Activated naive CD4-positive, alpha-beta T cell treated with Interleukin-2 at 50 U/mL for 16 hours (primary cell): ENCODE measurements at regions not wholly inside any gene's neighbourhood (a gene's known extent, or its start where the extent isn't known, plus 50 kb on each side); places are given as distances from the start of the nearest gene placed in this dataset.
"Not testable (repeated sequence)": the region's sequence is repeated elsewhere in the genome, so short reads cannot be mapped to it uniquely, and the experiment has no call there.

Experiments used
- DNase-seq: peaks from one replicate; pipeline ENCODE4 v3.0.0-alpha.2; 2020

DNA sequence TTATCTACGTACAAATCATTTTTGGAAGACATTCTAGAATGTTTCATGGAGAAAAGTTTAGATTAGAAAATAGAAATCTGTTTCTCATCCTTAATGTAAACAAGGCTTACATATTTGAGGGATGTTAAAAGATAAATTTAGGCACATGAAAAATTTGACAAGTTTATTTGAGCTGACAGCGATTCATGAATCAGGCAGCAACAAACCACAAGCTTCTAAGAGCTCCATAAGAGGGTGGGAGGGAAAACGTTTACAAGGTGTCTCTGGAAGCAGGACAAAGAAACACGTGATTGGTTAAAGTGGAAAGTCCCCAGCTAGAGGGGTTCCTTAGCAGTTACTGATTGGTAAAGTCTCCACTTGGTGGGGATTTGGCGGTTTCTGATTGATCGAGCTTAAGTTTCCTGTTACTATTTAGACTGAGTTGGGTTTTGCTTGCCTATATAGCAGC is 228.9 kb upstream of the PITRM1 start:
- no peak for DNase-seq

DNA sequence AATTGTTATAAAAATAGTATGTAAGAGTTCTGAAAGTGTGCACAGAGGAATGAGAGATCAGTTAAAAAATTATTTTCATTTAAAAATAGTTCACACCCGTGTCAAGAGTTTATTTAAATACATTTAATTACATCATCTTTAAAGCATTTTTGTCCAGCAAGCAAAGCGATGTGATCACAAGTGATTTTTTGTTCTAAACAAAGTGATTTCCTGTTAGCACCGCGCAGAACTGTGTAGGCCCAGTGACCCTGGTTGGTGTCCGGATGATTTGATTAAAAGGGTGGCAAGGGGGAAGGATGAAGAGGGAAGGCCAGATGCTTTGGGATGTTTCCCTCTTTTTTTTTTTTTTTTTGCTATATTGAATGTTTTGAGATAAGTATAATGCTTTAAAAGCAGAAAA is 227.8 kb upstream of the PITRM1 start:
- no peak for DNase-seq

DNA sequence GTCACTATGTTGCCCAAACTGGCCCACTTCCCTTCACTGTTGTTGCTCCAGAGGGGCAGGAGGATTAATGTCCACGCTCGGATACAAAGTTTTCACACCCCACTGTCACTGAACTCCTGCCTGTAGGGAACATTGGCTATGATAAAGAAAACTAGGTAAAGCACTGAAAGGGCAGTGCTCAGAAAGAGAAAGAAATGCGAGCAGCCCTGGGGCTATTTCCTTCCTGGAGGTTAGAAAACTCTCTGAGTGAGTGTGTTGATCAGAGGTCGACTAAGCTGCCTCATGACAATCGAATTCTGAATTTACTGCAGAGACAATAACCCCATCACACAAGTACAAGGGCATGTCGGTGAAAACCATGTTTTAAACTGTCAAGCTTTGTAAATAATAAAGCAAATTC is 227.2 kb upstream of the PITRM1 start:
- no peak for DNase-seq

DNA sequence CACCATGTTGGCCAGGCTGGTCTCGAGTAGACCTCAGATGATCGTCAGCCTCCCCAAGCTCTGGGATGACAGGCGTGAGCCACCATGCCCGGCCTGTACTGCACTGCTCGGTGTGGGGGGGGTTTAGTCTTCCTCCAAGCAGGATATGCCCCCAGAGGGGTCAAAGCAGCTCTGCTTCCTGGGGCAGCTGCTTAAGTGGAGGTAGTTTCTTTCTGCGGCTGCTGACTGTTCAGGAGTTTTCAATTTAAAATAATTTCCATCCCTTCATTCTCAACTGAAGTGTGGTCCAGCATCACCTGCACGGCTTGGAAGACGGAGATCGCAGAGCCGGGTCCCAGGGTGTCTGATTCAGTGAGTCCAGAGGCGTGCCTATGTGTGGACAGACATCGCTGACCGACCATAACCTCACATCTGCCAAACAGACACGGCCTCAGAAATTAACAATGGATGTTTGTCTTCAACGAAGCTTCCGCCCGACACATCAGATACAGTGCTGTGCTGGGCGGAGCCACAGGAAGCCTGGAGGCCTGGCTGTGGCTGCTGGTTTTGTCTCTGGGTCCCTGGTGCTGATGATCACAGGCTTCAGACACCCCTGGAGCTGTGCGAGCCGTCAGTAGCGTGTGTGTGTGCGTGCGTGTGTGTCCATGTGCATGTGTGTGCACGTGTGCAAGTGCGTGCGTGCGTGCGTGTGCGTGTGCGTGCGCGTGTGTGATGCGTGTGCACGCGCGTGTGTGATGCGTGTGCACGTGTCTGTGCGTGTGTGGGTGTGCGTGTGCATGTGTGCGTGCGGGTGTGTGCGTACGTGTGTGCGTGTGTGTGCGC is 226.5 kb upstream of the PITRM1 start:
- no peak for DNase-seq

DNA sequence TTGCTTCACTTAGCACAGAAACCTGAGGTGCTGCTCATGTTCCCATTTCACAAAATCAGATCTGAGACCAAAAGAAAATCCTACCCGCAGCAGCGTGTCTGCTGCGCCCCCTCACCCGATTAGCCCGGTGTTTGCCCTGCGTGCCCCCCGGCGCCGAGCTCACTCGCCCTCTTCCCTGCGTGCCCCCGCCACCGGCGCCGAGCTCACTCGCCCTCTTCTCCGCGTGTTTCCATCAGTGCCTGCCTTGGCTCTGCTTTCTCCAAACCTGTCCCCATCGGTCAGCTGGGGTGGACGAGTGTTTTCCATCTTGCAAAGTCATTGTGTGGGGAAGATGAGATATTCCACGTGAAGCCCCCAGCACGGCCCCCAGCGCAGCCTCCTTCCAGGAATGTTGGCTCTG is 225.3 kb upstream of the PITRM1 start:
- DNase-seq = no peak

DNA sequence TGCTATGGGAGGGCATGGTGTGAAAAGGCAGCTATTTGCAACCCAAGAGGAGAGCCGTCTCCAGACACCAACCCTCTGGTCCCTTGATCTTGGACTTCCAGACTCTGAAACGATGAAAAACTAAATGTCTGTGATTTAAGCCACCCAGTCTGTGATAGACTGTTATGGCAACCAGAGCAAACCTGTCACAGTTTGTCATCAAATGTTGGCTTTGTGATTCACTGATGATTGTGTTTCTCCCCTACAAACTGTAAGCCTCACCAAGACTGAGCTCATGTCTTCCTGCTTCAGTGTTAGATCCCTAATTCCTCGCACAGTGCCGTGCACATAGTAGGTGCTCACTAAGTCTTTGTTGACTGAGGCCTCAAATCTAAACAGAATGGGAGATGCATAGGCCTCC is 224.6 kb upstream of the PITRM1 start:
- DNase-seq = no peak

DNA sequence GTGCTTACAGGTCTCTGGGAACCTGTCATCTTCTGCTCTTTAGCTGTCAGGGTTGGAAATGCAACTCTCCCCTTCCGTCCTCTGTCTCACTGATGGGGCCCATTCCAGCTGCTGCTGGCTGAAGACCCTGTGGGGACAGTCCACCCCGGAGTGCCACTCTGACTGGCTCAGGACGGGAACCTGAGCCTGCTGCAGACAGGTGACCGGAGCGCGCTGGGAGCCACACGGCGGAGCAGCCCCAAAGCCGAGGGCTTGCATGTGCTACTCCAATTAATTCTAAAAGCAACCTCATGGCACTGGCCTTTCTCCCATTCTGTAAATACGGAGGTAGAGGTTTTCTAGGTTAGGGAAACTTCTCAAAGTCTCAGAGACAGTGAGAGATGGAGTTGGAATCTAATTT is 223.5 kb upstream of the PITRM1 start:
- no peak for DNase-seq

DNA sequence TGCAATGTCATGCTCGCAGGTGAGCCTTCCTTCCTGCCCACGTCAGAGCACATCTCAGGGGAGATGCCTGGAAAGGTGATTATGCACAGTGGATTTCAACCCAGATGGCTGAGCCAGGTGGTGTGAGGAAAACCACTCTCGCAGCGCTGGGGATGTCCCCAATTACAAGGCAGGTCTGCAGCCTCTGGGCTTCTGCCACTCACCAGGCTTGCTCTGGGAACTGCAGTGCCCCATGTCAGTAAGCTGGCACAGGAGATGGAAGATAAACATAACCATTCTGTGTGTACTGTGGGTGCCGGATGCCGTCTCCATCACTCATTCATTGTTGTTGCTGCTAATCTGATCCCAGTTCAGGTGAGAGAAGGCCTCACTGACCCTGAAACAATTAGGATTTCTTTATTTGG is 222.9 kb upstream of the PITRM1 start:
- no peak for DNase-seq

DNA sequence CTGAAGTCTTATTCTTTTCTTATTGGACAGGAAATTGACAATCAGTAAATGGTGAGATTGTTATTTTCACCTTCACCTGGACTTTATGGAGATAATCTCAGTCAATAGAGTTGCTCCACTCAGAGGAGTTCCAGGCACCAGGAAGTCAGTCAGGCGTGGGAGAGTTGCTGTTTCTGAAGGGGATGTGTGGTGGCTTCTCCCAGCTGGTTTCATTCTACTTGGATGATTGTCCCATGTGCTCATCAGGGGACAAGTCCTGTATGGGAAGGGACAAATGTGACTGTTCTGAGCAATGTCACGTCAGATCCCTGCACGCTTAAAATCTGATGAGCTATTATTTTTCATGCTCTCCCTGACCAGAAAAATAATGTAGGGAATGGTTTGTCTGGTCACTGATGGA is 222.5 kb upstream of the PITRM1 start:
- no peak for DNase-seq

DNA sequence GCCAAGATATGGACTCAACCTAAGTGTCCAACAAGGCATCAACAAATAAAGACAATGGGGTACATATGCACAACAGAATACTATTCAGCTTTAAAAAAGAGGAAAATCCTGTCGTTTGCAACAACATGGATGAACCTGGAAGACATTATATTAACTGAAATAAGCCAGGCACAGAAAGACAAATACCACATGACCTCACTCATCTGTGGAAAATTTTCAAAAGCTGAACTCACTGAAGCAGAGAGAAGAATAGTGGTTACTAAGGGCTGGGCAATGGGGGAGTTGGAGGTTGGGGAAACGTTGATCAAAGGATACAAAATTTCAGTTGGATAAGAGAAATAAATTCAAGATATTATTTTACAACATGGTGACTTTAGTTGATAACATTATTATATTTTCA is 221.4 kb upstream of the PITRM1 start:
- no peak for DNase-seq

DNA sequence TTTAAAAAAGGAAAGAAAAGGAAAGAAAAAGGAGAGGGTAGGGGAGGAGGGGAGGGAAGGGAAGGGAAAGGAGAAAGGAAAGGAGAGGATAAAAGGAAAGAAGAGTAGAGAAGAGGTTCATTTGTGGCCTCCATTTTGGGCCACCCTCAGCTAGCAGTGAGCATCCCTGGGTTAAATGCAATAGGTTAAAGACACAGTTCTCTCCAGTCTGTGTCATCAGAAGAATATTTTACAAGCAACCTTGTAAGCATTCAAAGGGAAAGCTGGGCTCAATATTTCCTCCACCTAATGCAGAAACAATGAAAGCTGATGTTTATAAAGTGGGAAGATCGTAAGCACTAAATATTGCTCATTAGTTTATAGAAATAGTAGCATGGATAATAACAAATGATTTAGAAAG is 219.1 kb upstream of the PITRM1 start:
- no peak for DNase-seq

DNA sequence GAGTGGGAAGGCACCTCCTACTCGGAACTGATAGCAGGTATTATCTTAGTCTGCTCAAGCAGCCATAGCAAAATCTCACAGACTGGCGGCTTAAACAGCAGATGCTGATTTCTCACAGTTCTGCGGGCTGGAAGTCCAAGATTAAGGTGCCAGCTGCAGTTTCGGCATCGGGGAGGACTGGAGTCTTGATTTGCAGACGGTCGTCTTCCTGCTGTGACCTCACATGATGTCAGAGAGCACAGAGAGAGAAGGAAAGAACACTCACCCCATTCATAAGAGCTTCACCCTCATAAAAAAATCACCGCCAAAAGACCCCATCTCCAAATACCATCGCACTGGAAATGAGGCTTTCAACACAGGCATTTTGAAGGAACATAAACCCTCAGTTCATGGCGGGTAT is 216.5 kb upstream of the PITRM1 start:
- no peak for DNase-seq

DNA sequence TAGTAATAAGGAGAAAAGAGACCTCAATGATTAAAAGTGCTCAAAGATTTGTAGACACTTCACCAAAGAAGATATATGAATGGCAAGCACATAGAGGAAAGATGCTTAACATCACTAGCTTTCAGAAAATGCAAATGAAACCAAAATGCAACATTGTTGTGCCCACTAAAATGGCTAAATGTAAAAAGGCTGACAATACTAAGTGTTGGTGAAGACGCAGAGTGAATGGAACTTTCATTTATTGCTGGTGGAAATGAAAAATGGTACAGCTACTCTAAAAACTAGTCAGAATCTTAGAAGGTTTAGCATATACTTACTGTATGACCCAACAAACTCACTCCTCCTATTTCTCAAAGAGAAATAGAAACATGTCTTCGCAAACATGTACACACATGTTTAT is 212.9 kb upstream of the PITRM1 start:
- no peak for DNase-seq

DNA sequence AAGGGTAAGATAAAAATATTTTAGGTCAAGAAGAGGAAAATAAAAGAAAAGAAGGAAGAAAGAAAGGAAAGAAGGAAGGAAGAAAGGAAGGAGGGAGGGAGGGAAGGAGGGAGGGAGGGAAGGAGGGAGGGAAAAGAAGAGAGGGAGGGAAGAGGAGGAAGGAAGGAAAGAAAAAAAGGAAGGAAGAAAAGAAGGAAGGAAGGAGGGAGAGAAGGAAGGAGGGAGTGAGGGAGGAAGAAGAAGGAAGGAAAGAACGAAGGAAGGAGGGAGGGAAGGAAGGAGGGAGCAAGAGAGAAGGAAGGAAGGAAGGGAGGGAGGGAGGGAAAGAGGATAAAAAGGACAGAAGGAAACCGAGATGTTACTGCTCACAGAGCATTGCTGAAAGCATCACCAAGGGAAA is 209.5 kb upstream of the PITRM1 start:
- no peak for DNase-seq

DNA sequence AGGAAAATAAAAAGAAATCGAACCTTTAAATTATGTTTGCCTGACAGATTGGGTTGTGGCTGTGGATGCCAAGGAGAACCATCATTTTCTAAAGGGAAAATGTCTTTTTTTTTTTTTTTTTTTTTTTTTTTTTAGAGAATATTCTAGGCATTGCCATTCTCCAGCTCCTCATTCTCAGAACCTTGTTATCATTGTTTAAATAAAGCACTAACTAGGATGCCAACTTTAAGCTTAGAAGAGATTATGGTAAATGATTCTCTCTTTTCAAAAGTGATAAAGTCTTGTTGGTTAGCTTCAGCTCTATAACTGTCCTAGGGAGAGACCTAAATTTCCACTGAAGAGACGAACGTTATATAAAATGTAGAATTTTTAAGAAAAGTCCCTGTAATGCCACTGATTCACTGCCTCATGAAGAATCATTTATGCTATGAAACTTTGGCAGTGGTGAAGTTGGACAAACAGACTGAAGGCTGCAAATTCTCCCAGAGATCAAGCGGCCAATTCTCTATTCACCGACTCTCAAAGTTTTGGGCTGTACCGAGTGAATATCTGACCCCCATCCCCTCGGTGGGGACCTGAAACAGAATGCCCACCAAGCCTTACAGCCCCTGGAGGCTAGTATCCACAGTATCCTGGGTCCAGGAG is 207.9 kb upstream of the PITRM1 start:
- no peak for DNase-seq

DNA sequence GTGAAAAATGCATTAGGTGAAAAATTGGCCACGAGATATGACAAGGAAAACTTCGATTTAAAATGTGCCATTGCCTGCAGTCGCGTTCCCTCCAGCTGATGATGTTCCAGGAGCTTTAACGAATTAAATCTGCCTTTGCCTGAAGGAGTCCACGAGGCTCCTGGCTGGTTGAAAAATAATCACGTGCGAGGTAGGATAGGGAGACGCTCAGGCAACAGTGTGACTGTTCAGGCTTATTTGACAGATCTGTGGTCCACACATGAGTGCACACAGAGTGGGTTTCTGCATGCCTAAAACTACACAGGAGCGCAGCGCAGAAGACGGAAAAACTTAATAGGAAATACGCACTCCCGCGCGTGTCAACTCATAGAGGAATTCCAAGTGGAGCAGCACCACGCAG is 204.0 kb upstream of the PITRM1 start:
- no peak for DNase-seq

DNA sequence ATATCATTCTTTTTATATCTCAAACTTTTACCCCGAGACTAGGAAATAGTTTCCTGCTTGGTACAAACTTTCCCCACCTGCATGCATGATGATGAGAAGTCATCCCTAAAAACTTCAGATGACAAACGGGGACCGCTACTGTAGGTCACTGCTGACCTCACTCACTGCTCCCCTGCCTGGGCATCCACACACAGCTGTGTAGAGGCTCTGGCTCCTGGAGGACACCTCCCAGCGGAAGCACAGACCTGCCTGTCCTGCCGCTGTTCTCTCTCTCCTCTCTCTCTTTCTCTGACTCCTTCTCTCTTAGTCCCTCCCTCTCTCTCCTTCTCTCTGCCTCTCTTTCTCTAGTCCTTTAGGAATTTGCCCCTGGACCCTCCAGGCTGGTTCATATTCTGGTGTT is 202.9 kb upstream of the PITRM1 start:
- no peak for DNase-seq

DNA sequence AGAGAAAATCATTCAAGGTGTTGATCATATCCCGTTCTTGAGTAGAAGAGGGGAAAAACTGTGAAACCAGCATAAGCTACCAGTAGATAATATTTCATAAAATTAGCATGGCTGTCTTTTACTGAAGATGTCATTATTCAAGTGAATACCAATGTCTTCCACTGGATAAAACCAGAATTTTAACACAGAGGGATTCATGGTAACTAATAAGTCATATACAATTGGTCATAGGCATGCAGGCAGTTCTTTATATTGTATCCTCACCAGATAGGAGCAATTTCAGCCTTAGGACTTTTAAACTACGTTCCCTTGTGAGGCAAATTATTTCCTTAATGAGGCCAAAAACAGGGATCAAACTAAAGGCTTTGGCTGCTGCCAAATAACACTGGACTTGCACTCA is 202.3 kb upstream of the PITRM1 start:
- DNase-seq = no peak

DNA sequence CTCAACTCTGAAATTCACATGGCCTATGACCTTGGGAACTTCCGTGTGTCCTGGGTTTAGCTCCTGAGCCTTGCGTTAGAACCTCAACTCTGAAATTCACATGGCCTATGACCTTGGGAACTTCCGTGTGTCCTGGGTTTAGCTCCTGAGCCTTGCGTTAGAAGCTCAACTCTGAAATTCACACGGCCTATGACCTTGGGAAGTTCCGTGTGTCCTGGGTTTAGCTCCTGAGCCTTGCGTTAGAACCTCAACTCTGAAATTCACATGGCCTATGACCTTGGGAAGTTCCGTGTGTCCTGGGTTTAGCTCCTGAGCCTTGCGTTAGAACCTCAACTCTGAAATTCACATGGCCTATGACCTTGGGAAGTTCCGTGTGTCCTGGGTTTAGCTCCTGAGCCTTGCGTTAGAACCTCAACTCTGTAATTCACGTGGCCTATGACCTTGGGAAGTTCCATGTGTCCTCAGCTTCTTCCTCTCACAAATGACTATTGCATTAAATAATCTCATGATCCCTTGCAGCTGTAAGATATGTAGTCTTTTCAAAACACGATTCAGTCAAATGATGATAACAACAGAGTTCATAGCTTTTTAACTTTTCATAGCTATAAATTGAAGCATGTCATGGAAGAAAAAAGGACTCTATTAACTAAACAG is 200.9 kb upstream of the PITRM1 start:
- not testable (repeated sequence) for DNase-seq

DNA sequence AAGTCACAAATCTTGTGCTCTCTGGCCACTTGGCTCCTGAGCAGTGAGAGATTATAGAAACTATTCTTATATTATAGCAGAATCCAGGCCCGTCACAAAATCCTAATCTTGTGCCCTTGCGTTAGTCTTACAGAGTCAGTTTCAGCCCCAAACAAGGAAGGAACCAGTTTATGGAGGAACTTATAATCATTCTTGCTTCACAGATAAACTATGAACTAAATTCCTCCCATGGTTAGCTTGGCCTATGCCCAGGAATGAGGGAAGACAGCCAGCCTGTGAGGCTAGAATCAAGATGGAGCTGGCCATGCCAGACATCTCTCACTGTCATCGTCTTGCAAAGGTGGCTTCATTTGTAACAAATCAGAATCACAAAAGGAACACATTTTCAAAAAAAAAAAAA is 199.7 kb upstream of the PITRM1 start:
- no peak for DNase-seq

DNA sequence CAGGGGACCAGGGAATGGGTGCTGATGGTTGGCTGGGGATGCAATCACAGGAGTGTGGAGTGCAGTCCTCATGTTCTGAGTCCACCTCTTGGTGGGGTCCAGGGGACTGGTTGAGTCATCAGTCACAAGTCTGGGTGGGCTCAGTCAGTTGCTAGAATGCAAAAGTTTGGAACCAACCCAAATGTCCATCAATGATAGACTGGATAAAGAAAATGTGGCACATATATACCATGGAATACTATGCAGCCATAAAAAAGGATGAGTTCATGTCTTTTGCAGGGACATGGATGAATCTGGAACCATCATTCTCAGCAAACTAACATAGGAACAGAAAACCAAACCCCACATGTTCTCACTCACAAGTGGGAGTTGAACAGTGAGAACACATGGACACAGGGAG is 199.0 kb upstream of the PITRM1 start:
- not testable (repeated sequence) for DNase-seq

DNA sequence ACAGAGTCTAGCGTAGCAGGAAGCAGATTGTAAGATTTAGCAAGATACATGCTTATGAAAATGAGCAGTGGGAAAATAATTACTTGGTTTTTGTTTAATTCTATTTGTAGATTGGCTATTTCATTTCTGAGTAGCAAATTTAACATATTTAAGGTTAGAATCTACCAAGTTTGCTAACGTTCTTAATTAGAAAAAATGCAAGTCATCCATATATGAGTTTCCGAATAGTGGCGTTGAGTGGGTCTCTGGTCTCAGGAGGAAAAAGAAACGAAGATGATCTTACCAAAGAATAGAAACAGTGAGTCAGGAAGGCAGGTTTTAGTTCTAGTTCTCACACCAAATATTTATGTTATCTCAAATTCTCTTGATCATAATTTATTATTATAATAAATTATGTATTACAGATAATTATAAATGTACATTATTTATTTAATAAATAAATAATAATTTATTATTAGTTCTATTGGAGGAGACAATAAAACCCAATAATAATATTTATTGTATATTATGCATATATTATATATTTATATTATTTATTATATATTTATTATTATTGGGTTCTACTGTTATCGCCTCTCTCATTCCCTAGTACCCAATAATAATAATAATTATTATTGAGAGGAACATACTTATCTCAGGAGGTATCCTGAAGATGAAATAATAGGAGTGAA is 194.3 kb upstream of the PITRM1 start:
- no peak for DNase-seq

DNA sequence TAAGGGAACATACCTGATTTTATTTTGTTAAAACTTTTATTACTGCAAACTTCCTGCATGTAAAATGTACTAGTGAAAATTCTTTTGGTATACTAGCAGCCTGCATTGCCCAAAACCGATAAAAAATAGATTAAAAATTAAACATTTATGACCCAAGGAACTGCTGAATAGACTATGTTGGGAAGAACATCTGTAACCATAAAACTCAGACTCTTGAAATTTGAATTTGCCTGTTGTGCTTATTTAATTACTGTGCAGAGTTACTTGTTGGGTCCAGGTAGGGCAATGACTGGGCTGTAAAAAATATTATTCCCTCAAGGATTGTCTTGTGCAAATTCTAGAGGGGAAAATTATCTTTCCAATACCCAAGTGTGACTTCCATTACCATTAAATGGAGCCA is 193.5 kb upstream of the PITRM1 start:
- DNase-seq = no peak

DNA sequence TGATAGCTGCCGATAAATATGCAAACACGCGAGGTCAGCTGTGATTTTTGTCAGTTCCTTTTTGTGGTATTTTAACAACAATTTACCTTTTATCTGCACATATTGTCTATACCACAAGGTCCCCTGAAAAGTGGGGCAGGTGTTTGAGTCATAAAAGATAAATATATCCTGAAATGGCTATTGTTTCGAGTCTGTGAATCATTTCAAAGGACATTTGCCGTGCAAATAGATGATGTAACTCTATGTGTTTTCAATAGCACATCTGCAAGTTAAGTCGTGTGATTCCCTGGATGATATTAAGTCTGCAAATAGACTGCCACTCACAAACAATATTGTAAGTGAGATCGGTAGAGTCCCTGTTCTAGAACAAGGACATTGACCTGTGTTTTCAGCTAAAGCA is 193.0 kb upstream of the PITRM1 start:
- no peak for DNase-seq
